ENCODE measurements at regions not wholly inside any gene's neighbourhood (a gene's known extent, or its start where the extent isn't known, plus 50 kb on each side); places are given as distances from the start of the nearest gene placed in this dataset.
"Not testable (repeated sequence)": the region's sequence is repeated elsewhere in the genome, so short reads cannot be mapped to it uniquely, and the experiment has no call there.

- no peak for TF ChIP-seq CTCF (IDR thresholded peaks at IDR 0.05; ENCODE audit: insufficient read depth, low read length, poor library complexity, severe bottlenecking)
- Histone ChIP-seq H3K36me3 (ENCODE audit: control insufficient read depth, insufficient read depth, low read length) (no peaks in the 10 kb centered on the region), H3K4me3 (replicated peaks; ENCODE audit: low read depth, low read length) (no peak overlapping the region), H3K27me3 (replicated peaks; ENCODE audit: control insufficient read depth, insufficient read depth, low read length) (no peaks in the 10 kb centered on the region)
- DNase-seq (ENCODE audit: extremely low read depth, insufficient read length) = no peak
These were observed 1124.9 kb downstream of the DIAPH3 start for GRCh38 chr13:59038824-59039223.

GRCh38 chr13:59043016-59043415 lies 1120.7 kb downstream of the DIAPH3 start:
- no peak for TF ChIP-seq CTCF (IDR thresholded peaks at IDR 0.05; ENCODE audit: insufficient read depth, low read length, poor library complexity, severe bottlenecking)
- DNase-seq (ENCODE audit: extremely low read depth, insufficient read length) = no peak
- Histone ChIP-seq H3K27me3 (replicated peaks; ENCODE audit: control insufficient read depth, insufficient read depth, low read length) (no peaks in the 10 kb centered on the region), H3K36me3 (ENCODE audit: control insufficient read depth, insufficient read depth, low read length) (no peaks in the 10 kb centered on the region), H3K4me3 (replicated peaks; ENCODE audit: low read depth, low read length) (no peak overlapping the region)

- DNase-seq (ENCODE audit: extremely low read depth, insufficient read length) = no peak
- TF ChIP-seq CTCF (IDR thresholded peaks at IDR 0.05; ENCODE audit: insufficient read depth, low read length, poor library complexity, severe bottlenecking) = no peak
- Histone ChIP-seq H3K4me3 (replicated peaks; ENCODE audit: low read depth, low read length) (no peak overlapping the region), H3K27me3 (replicated peaks; ENCODE audit: control insufficient read depth, insufficient read depth, low read length) (no peaks in the 10 kb centered on the region), H3K36me3 (ENCODE audit: control insufficient read depth, insufficient read depth, low read length) (no peaks in the 10 kb centered on the region)
These were observed 1116.2 kb downstream of the DIAPH3 start for GRCh38 chr13:59047546-59047945.

- Histone ChIP-seq H3K36me3 (ENCODE audit: control insufficient read depth, insufficient read depth, low read length) (no peaks in the 10 kb centered on the region), H3K4me3 (replicated peaks; ENCODE audit: low read depth, low read length) (no peak overlapping the region), H3K27me3 (replicated peaks; ENCODE audit: control insufficient read depth, insufficient read depth, low read length) (no peaks in the 10 kb centered on the region)
- DNase-seq (ENCODE audit: extremely low read depth, insufficient read length) = no peak
- no peak for TF ChIP-seq CTCF (IDR thresholded peaks at IDR 0.05; ENCODE audit: insufficient read depth, low read length, poor library complexity, severe bottlenecking)
These were observed 1102.1 kb downstream of the DIAPH3 start for GRCh38 chr13:59061621-59062020.

- Histone ChIP-seq H3K27me3 (replicated peaks; ENCODE audit: control insufficient read depth, insufficient read depth, low read length) (no peaks in the 10 kb centered on the region), H3K4me3 (replicated peaks; ENCODE audit: low read depth, low read length) (no peak overlapping the region), H3K36me3 (ENCODE audit: control insufficient read depth, insufficient read depth, low read length) (no peaks in the 10 kb centered on the region)
- TF ChIP-seq CTCF (IDR thresholded peaks at IDR 0.05; ENCODE audit: insufficient read depth, low read length, poor library complexity, severe bottlenecking) = no peak
- DNase-seq (ENCODE audit: extremely low read depth, insufficient read length) = no peak
These were observed 1099.7 kb downstream of the DIAPH3 start for GRCh38 chr13:59064042-59064441.

GRCh38 chr13:59076386-59076785 lies 1087.3 kb downstream of the DIAPH3 start:
- not testable (repeated sequence) for H3K4me3 ChIP-seq (replicated peaks; ENCODE audit: low read depth, low read length); H3K36me3 ChIP-seq (ENCODE audit: control insufficient read depth, insufficient read depth, low read length); DNase-seq (ENCODE audit: extremely low read depth, insufficient read length); H3K27me3 ChIP-seq (replicated peaks; ENCODE audit: control insufficient read depth, insufficient read depth, low read length)

Data from GM06990 (cell line).